HepG2 (cell line): ENCODE measurements at regions not wholly inside any gene's neighbourhood (a gene's known extent, or its start where the extent isn't known, plus 50 kb on each side); places are given as distances from the start of the nearest gene placed in this dataset.

ENCODE experiments used
- ATAC-seq: fragments of 200-7000 bp; cut with Tn5 transposase; 3 replicates; pipeline ENCODE4 v1.9.1; 2020; ENCODE audit warnings: mild to moderate bottlenecking, moderate library complexity
- BruUV-seq: library from RNA; stranded (reverse); fragments of 400-500 nt; replicated peaks from 2 replicates; lab custom pipeline; 2021; lab: Mats Ljungman, UMichigan
- CTCF ChIA-PET: fragments of 300-600 bp; formaldehyde crosslinking; extraction: SDS; loops from one replicate; lab custom pipeline; 2021; ENCODE audit warnings: low total read pairs, inconsistent platforms, low intra/inter-chr PET ratio; lab: Yijun Ruan, JAX
- POLR2A ChIA-PET: fragments of 350-600 bp; sonication (Branson Sonifier 250); formaldehyde crosslinking; loops from one replicate; lab custom pipeline; 2020; ENCODE audit warnings: antibody characterized with exemption, inconsistent platforms; lab: Yijun Ruan, JAX
- DNase-seq: peaks from one replicate; pipeline ENCODE4 v3.0.0-alpha.2; 2015; ENCODE audit warnings: low spot score
- FAIRE-seq: peaks from 3 replicates; lab custom pipeline; 2011; peaks lifted over from hg19 to GRCh38; lab: Jason Lieb, UNC
- H2AFZ ChIP-seq: one replicate; pipeline ENCODE4 v1.6.1; 2011; ENCODE audit warnings: low read length, inconsistent platforms
- H3K27ac ChIP-seq: fragments of 300-600 bp; 3 replicates; pipeline ENCODE4 v1.8.0; 2011; ENCODE audit warnings: mixed run types, mild to moderate bottlenecking, mixed read lengths, low read length, inconsistent platforms; ENCODE audit not compliant: insufficient read depth; ENCODE audit errors: extremely low read length
- H3K27me3 ChIP-seq, 2 experiments: fragments of 200-600 bp in 1 of 2; 2 replicates in 1 of 2; 3 replicates in 1 of 2; pipeline versions ENCODE4 v1.6.0 to v1.8.0; 2011; ENCODE audit warnings: low read length in 2 of 2, mild to moderate bottlenecking in 2 of 2, moderate library complexity in 2 of 2, inconsistent platforms in 1 of 2; ENCODE audit not compliant: insufficient read depth in 2 of 2, control insufficient read depth in 1 of 2
- H3K36me3 ChIP-seq, 2 experiments: fragments of 200-600 bp in 1 of 2; replicated peaks in 1 of 2; 2 replicates in 1 of 2; 3 replicates in 1 of 2; pipeline versions ENCODE4 v1.5.1 to v1.8.0; 2011; ENCODE audit warnings: low read length in 2 of 2, inconsistent platforms in 1 of 2; ENCODE audit not compliant: insufficient read depth in 2 of 2, control insufficient read depth in 1 of 2
- H3K4me1 ChIP-seq: 2 replicates; pipeline ENCODE4 v1.5.1; 2012; ENCODE audit warnings: low read length, inconsistent platforms; ENCODE audit not compliant: insufficient read depth
- H3K4me2 ChIP-seq: 2 replicates; pipeline ENCODE4 v1.6.0; 2011; ENCODE audit warnings: low read depth, low read length, inconsistent platforms
- H3K4me3 ChIP-seq, 3 experiments: fragments of 200-600 bp in 1 of 3; sonication (generic), shearing (Covaris generic) in 1 of 3; replicated peaks in 1 of 3; 2 replicates each; pipeline ENCODE4 v1.5.1; 2011 to 2016; ENCODE audit warnings: low read length in 3 of 3, inconsistent platforms in 2 of 3, low read depth in 2 of 3, mild to moderate bottlenecking in 2 of 3, control low read depth in 1 of 3, mixed read lengths in 1 of 3; ENCODE audit not compliant: insufficient read depth in 1 of 3
- H3K79me2 ChIP-seq: one replicate; pipeline ENCODE4 v1.6.1; 2011; ENCODE audit warnings: low read length, inconsistent platforms; ENCODE audit not compliant: insufficient read depth
- H3K9ac ChIP-seq: 2 replicates; pipeline ENCODE4 v1.6.0; 2011; ENCODE audit warnings: mild to moderate bottlenecking, low read depth, low read length, inconsistent platforms; ENCODE audit not compliant: insufficient read depth
- H3K9me3 ChIP-seq: 2 replicates; pipeline ENCODE4 v1.5.1; 2012; ENCODE audit warnings: mild to moderate bottlenecking, low read length
- H4K20me1 ChIP-seq: 2 replicates; pipeline ENCODE4 v1.6.0; 2011; ENCODE audit warnings: inconsistent platforms, mild to moderate bottlenecking, low read length, moderate library complexity; ENCODE audit not compliant: insufficient read depth
- ATF1 ChIP-seq: IDR thresholded peaks from 2 replicates; pipeline ENCODE4 v1.6.1; 2016; ENCODE audit warnings: mild to moderate bottlenecking, control low read depth
- ATF7 ChIP-seq, 2 experiments: fragments of 450-650 bp in 1 of 2; sonication (generic) in 1 of 2; formaldehyde crosslinking in 1 of 2; IDR thresholded peaks; 2 replicates each; pipeline versions ENCODE4 v1.4.0 to v1.6.1; 2016 to 2020; ENCODE audit warnings: antibody characterized with exemption in 1 of 2, mild to moderate bottlenecking in 1 of 2, missing genetic modification reagents in 1 of 2
- DMAP1 ChIP-seq: IDR thresholded peaks from 2 replicates; pipeline ENCODE4 v1.6.1; 2016
- HOXA9 ChIP-seq: sonication (generic); formaldehyde crosslinking; IDR thresholded peaks from 2 replicates; pipeline ENCODE4 v1.8.1; 2022; ENCODE audit warnings: missing genetic modification reagents, mild to moderate bottlenecking, moderate library complexity, borderline replicate concordance
- KAT2B ChIP-seq: fragments of 150-350 bp; IDR thresholded peaks from 2 replicates; pipeline ENCODE4 v1.6.1; 2014; ENCODE audit warnings: low read depth, low read length, borderline replicate concordance
- NFE2L2 ChIP-seq: fragments of 150-350 bp; IDR thresholded peaks from 2 replicates; pipeline ENCODE4 v1.6.1; 2014; ENCODE audit warnings: low read length
- NFYB ChIP-seq: sonication (generic); formaldehyde crosslinking; IDR thresholded peaks from 2 replicates; pipeline ENCODE4 v1.4.0; 2020; ENCODE audit warnings: missing genetic modification reagents
- PRMT3 ChIP-seq: sonication (generic); formaldehyde crosslinking; IDR thresholded peaks from 2 replicates; pipeline ENCODE4 v1.8.1; 2022; ENCODE audit warnings: low read depth, mild to moderate bottlenecking, moderate library complexity, missing genetic modification reagents, borderline replicate concordance
- SMAD3 ChIP-seq: sonication (generic); formaldehyde crosslinking; IDR thresholded peaks from 2 replicates; pipeline ENCODE4 v1.4.0; 2020; ENCODE audit warnings: missing genetic modification reagents
- SNAPC2 ChIP-seq: sonication (generic); formaldehyde crosslinking; IDR thresholded peaks from 2 replicates; pipeline ENCODE4 v1.8.1; 2022; ENCODE audit warnings: mild to moderate bottlenecking, missing genetic modification reagents
- SOX13 ChIP-seq, 3 experiments: fragments of 450-650 bp in 1 of 3; sonication (generic) in 1 of 3; formaldehyde crosslinking in 1 of 3; IDR thresholded peaks in 2 of 3; conservative IDR thresholded peaks in 1 of 3; 2 replicates each; pipeline versions ENCODE4 v1.5.0 to v1.6.1; 2016 to 2020; ENCODE audit warnings: antibody characterized with exemption in 1 of 3, mild to moderate bottlenecking in 1 of 3, missing compliant biosample characterization in 1 of 3, missing genetic modification reagents in 1 of 3, moderate library complexity in 1 of 3
- ZFP36L2 ChIP-seq: sonication (generic); formaldehyde crosslinking; IDR thresholded peaks from 2 replicates; pipeline ENCODE4 v1.4.0; 2020; ENCODE audit warnings: missing genetic modification reagents
- ZNF160 ChIP-seq: sonication (generic); formaldehyde crosslinking; IDR thresholded peaks from 2 replicates; pipeline ENCODE4 v1.8.0; 2022; ENCODE audit warnings: mild to moderate bottlenecking, inconsistent platforms, missing genetic modification reagents
- ZNF724P ChIP-seq: sonication (generic); formaldehyde crosslinking; IDR thresholded peaks from 2 replicates; pipeline ENCODE4 v1.8.0; 2022; ENCODE audit warnings: missing genetic modification reagents, borderline replicate concordance
- ZNF781 ChIP-seq: sonication (generic); formaldehyde crosslinking; IDR thresholded peaks from 2 replicates; pipeline ENCODE4 v1.5.1; 2020; ENCODE audit warnings: borderline replicate concordance, mild to moderate bottlenecking, missing genetic modification reagents; ENCODE audit errors: not compliant biosample characterization
- ZNF879 ChIP-seq: sonication (generic); formaldehyde crosslinking; IDR thresholded peaks from 2 replicates; pipeline ENCODE4 v1.8.1; 2023; ENCODE audit warnings: missing genetic modification reagents
- WGBS: methylation state at CpG from one replicate; pipeline ENCODE4 v1.1.6; 2017; ENCODE audit warnings: low lambda C conversion rate; 5-methylcytosine and 5-hydroxymethylcytosine counted together
- in situ Hi-C: cut with HindIII; loops from 2 replicates; pipeline ENCODE4 v1.10.0; 2017; ENCODE audit warnings: low pct_unique_long_range_greater_than_20kb; ENCODE audit not compliant: extremely low pct_ligation_motif_present
- intact Hi-C: fragments of 100-400 bp; cut with micrococcal nuclease; formaldehyde crosslinking; loops from one replicate; pipeline ENCODE4 v1.10.0; 2022; ENCODE audit not compliant: unreplicated experiment
- TF ChIP-seq, protein P1 (sequence below): sonication (generic); formaldehyde crosslinking; IDR thresholded peaks from 2 replicates; pipeline ENCODE4 v1.5.0; 2020; ENCODE audit warnings: missing genetic modification reagents
- TF ChIP-seq, protein P2 (sequence below): sonication (generic); formaldehyde crosslinking; IDR thresholded peaks from 2 replicates; pipeline ENCODE4 v1.4.0; 2020; ENCODE audit warnings: missing genetic modification reagents, borderline replicate concordance
- TF ChIP-seq, protein P3 (sequence below): sonication (generic); formaldehyde crosslinking; IDR thresholded peaks from 2 replicates; pipeline ENCODE4 v1.4.0; 2020; ENCODE audit warnings: low read depth, mild to moderate bottlenecking, missing genetic modification reagents

DNA sequence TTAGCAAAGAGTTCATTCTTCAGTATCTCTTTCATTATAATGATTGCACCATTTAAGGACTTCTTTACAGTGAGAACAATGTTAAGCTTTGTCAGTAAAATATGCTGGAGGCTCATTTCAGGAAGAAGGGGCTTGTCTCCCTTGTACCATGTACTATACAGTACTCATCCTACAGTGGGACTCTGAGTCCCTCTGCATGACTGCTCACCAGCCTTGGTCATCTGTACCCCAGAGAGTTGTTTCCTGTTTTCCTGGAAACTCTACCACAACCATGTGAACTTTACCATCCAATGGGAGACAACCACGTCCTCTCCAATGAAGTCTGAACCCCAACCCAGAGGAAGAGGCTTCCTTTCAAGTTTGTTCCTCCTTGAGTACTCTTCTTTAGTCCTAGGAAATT, 1171.1 kb upstream of the CRIM1 start:
- 0% methylated on average over 1 of the region's 1 CpG for WGBS
- peaks cover 13% of the 10 kb centered on the region; the same call in 1 of the 2 replicates for H3K9me3 ChIP-seq
- intact Hi-C loops = no loop called here
- H2AFZ ChIP-seq = no peak overlapping the region
- TF ChIP-seq, protein P1, sequence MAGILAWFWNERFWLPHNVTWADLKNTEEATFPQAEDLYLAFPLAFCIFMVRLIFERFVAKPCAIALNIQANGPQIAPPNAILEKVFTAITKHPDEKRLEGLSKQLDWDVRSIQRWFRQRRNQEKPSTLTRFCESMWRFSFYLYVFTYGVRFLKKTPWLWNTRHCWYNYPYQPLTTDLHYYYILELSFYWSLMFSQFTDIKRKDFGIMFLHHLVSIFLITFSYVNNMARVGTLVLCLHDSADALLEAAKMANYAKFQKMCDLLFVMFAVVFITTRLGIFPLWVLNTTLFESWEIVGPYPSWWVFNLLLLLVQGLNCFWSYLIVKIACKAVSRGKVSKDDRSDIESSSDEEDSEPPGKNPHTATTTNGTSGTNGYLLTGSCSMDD (CRISPR knock-in tag) = no peak
- TF ChIP-seq ZFP36L2 (CRISPR knock-in tag) (no peak), NFYB (CRISPR knock-in tag) (no peak), KAT2B (no peak), ZNF160 (no peak), ATF1 (CRISPR knock-in tag) (no peak), SOX13 (IDR thresholded peaks at IDR 0.05) (no peak), SOX13 (CRISPR knock-in tag; conservative IDR thresholded peaks at IDR 0.05 in 1 of 2, IDR thresholded peaks at IDR 0.05 in 1 of 2) (no peak), NFE2L2 (no peak), SMAD3 (CRISPR knock-in tag) (no peak), ATF7 (IDR thresholded peaks at IDR 0.05) (no peak), ATF7 (CRISPR knock-in tag; IDR thresholded peaks at IDR 0.05) (no peak), ZNF724P (no peak), DMAP1 (CRISPR knock-in tag) (no peak), HOXA9 (CRISPR knock-in tag) (no peak), SNAPC2 (CRISPR knock-in tag) (no peak), ZNF781 (CRISPR knock-in tag) (no peak), PRMT3 (no peak), ZNF879 (no peak)
- TF ChIP-seq, protein P2, sequence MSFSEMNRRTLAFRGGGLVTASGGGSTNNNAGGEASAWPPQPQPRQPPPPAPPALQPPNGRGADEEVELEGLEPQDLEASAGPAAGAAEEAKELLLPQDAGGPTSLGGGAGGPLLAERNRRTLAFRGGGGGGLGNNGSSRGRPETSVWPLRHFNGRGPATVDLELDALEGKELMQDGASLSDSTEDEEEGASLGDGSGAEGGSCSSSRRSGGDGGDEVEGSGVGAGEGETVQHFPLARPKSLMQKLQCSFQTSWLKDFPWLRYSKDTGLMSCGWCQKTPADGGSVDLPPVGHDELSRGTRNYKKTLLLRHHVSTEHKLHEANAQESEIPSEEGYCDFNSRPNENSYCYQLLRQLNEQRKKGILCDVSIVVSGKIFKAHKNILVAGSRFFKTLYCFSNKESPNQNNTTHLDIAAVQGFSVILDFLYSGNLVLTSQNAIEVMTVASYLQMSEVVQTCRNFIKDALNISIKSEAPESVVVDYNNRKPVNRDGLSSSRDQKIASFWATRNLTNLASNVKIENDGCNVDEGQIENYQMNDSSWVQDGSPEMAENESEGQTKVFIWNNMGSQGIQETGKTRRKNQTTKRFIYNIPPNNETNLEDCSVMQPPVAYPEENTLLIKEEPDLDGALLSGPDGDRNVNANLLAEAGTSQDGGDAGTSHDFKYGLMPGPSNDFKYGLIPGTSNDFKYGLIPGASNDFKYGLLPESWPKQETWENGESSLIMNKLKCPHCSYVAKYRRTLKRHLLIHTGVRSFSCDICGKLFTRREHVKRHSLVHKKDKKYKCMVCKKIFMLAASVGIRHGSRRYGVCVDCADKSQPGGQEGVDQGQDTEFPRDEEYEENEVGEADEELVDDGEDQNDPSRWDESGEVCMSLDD = no peak
- TF ChIP-seq, protein P3, sequence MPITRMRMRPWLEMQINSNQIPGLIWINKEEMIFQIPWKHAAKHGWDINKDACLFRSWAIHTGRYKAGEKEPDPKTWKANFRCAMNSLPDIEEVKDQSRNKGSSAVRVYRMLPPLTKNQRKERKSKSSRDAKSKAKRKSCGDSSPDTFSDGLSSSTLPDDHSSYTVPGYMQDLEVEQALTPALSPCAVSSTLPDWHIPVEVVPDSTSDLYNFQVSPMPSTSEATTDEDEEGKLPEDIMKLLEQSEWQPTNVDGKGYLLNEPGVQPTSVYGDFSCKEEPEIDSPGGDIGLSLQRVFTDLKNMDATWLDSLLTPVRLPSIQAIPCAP (CRISPR knock-in tag) = no peak
- no peak overlapping the region for H3K27ac ChIP-seq
- ChIA-PET POLR2A (no interaction called here), CTCF (no interaction called here)
- FAIRE-seq (no peak), DNase-seq (no peak), ATAC-seq (no peak)
- H3K9ac ChIP-seq = no peak overlapping the region
- H3K4me2 ChIP-seq = no peak overlapping the region
- no peaks in the 10 kb centered on the region for H3K36me3 ChIP-seq
- H3K4me3 ChIP-seq = no peak overlapping the region
- H4K20me1 ChIP-seq = no peaks in the 10 kb centered on the region
- no peaks in the 10 kb centered on the region for H3K27me3 ChIP-seq
- no peaks in the 10 kb centered on the region for H3K4me1 ChIP-seq
- in situ Hi-C loops = no loop called here
- H3K79me2 ChIP-seq = no peaks in the 10 kb centered on the region
- BruUV-seq = no TSS peak
